ENCODE measurements at regions not wholly inside any gene's neighbourhood (a gene's known extent, or its start where the extent isn't known, plus 50 kb on each side); places are given as distances from the start of the nearest gene placed in this dataset.

DNA sequence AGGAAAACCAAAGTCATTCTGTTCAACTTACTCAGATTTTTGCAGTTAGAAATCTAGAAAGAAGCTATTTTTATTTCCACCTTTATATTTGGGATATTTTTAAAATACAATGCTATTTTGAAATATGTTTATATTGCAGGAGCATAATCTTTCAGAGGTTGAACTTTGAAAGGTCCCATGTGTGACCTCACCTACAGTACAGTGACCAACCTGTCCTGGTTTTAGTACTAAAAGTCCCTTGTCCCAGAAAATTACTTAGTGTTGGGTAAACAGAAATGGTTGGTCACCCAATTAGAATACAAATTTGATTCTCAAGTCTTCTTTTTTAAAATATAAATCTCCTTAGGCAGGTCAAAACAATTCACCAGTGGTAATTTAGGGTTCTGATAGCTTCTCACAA lies 141.6 kb upstream of the FRMD4B start:
- TF ChIP-seq ZNF695 (CRISPR knock-in tag; IDR thresholded peaks at IDR 0.05) (no peak), EP300 (IDR thresholded peaks at IDR 0.05; ENCODE audit: low read length) (no peak)
